Stimulated activated naive CD4-positive, alpha-beta T cell treated with Interleukin-2 at 50 U/mL for 16 hours (primary cell): ENCODE measurements at regions not wholly inside any gene's neighbourhood (a gene's known extent, or its start where the extent isn't known, plus 50 kb on each side); places are given as distances from the start of the nearest gene placed in this dataset.
"Not testable (repeated sequence)": the region's sequence is repeated elsewhere in the genome, so short reads cannot be mapped to it uniquely, and the experiment has no call there.

Experiments
- DNase-seq: peaks from one replicate; lab custom pipeline; 2025; lab: John Stamatoyannopoulos, UW

- no peak for DNase-seq
These were observed 1168.7 kb upstream of the CELF2 start for GRCh38 chr10:9848981-9849380.

GRCh38 chr10:9850415-9850814 lies 1167.3 kb upstream of the CELF2 start:
- DNase-seq = no peak

- DNase-seq = no peak
These were observed 1165.9 kb upstream of the CELF2 start for GRCh38 chr10:9851808-9852207.

GRCh38 chr10:9853405-9854355 lies 1164.0 kb upstream of the CELF2 start:
- DNase-seq = no peak

- not testable (repeated sequence) for DNase-seq
These were observed 1162.2 kb upstream of the CELF2 start for GRCh38 chr10:9855451-9855850.

GRCh38 chr10:9858816-9859215 lies 1158.9 kb upstream of the CELF2 start:
- DNase-seq = no peak

- no peak for DNase-seq
These were observed 1157.6 kb upstream of the CELF2 start for GRCh38 chr10:9860045-9860444.

- DNase-seq = no peak
These were observed 1154.0 kb upstream of the CELF2 start for GRCh38 chr10:9863559-9864121.

GRCh38 chr10:9868499-9868898 lies 1149.2 kb upstream of the CELF2 start:
- DNase-seq = no peak

- no peak for DNase-seq
These were observed 1148.5 kb upstream of the CELF2 start for GRCh38 chr10:9869205-9869604.

GRCh38 chr10:9869606-9870176 lies 1148.0 kb upstream of the CELF2 start:
- no peak for DNase-seq

GRCh38 chr10:9875353-9875752 lies 1142.3 kb upstream of the CELF2 start:
- no peak for DNase-seq

GRCh38 chr10:9877978-9878377 lies 1139.7 kb upstream of the CELF2 start:
- no peak for DNase-seq

GRCh38 chr10:9878383-9878782 lies 1139.3 kb upstream of the CELF2 start:
- no peak for DNase-seq

- DNase-seq = no peak
These were observed 1131.9 kb upstream of the CELF2 start for GRCh38 chr10:9885761-9886160.

- no peak for DNase-seq
These were observed 1130.9 kb upstream of the CELF2 start for GRCh38 chr10:9886772-9887171.

GRCh38 chr10:9895453-9895852 lies 1122.2 kb upstream of the CELF2 start:
- DNase-seq = no peak

GRCh38 chr10:9895981-9896380 lies 1121.7 kb upstream of the CELF2 start:
- DNase-seq = no peak

- DNase-seq = no peak
These were observed 1118.9 kb upstream of the CELF2 start for GRCh38 chr10:9898633-9899395.

GRCh38 chr10:9900751-9901150 lies 1116.9 kb upstream of the CELF2 start:
- no peak for DNase-seq

- no peak for DNase-seq
These were observed 1115.7 kb upstream of the CELF2 start for GRCh38 chr10:9901971-9902370.

- no peak for DNase-seq
These were observed 1107.2 kb upstream of the CELF2 start for GRCh38 chr10:9910446-9910845.
